NCI-H2171 treated with DMSO at 0.1 percent for 48 hours (cell line): ENCODE measurements at regions not wholly inside any gene's neighbourhood (a gene's known extent, or its start where the extent isn't known, plus 50 kb on each side); places are given as distances from the start of the nearest gene placed in this dataset.
"Not testable (repeated sequence)": the region's sequence is repeated elsewhere in the genome, so short reads cannot be mapped to it uniquely, and the experiment has no call there.

Source experiments
- DNase-seq: peaks from one replicate; lab custom pipeline; 2025; lab: John Stamatoyannopoulos, UW

- DNase-seq = peak; percentile 46
These were observed 452.3 kb upstream of the ID2 start for GRCh38 chr2:8229546-8229986.

- no peak for DNase-seq
These were observed 451.4 kb upstream of the ID2 start for GRCh38 chr2:8230466-8230865.

DNA sequence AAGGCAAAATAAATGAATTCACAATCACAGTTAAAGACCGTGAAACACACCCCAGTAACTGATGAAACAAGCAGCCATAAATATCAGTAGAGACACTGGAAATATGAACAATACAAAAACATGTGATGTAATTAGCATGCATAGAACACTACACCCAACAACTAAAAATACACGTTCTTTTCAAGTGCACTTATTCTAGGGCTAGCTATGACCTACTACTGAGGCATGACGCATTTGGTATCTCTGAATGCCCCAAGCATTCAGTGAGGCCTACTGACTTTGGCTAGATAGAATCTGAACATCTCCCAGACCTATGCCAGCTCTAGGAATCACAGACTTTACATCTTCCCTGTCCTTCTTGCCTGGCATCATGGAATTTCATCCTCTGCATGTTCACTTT is 450.0 kb upstream of the ID2 start:
- DNase-seq = no peak

DNA sequence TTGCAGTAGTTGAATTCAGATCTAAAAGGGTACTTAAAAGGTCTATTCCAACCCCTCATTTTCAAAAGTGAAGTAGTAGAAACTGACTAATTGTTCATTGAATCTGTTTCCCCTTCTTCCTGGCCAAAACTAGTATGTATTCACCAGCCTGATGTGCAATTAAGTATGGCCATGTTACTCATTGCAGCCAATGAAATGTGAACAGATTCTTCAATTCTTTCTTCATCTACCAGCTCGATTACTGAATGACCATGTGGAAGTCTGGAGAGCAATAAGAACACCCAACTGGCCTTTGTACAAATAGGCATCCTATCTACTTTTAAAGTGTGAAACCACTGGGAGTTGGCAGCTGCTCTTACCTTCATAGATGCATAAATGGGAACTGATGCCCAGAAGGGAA is 449.0 kb upstream of the ID2 start:
- no peak for DNase-seq

DNA sequence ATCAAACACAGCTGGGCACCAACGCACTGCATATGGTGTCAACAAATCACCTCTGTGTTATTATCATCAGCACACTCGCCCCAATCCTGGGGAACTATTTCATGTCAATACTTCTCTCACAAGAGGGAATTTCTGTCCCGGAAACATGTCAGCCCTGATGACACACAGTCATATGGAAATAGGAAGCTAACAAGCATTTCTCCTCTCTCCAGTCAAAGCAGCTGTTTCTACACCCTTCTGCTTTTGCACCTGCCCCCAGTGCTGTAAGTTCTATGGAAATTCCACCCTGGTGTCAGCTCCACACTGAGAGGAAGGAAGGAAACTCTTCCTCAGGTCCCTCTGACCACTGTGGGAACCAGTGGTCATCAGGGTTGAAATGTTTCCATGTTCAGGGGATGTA is 447.6 kb upstream of the ID2 start:
- DNase-seq = no peak

DNA sequence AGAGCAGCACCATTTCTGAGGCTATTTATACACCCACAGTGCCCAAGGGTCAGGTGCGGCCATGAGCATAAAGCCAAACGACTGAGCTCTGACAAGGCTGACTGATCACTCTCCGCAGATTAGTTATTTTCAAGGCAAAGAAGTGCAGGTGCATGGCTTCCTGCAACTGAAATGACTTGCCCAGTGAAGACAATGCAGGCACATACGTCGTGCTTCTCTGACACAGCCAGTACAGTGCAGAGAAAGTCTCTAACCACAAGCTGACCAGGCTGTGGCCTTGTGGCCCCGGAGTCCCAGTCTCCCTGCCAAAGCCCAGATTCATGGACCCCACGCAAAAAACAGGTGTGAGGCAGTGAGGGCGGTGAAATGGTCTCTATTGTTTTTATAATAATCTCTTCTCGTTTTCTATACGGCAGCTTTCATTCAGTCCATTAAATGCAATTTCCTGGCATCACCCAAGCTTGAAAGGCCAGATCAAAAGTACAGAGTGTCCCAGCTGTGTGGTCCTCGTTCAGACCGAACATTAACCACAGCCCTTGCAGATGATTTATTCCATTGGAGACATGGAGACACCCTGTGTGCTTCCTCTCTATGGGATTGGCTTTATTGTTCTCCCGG is 447.0 kb upstream of the ID2 start:
- no peak for DNase-seq

DNA sequence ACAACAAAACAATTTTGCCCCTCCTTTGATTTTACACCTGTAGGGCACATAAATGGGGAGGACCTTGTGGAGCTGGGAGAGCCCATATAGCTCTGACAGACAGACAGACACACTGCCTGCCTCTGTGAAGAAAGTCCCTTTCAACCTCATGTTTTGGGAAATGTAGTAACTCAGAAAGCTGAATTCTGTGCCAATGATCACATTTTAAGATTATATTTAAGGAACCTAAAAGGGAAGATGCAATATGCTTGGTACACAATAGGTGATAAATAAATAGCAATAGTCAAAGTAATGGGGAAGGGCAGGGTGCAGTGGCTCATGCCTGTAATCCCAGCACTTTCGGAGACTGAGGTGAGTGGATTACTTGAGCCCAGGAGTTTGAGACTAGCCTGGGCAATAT is 446.4 kb upstream of the ID2 start:
- no peak for DNase-seq

- no peak for DNase-seq
These were observed 445.5 kb upstream of the ID2 start for GRCh38 chr2:8236391-8236790.

DNA sequence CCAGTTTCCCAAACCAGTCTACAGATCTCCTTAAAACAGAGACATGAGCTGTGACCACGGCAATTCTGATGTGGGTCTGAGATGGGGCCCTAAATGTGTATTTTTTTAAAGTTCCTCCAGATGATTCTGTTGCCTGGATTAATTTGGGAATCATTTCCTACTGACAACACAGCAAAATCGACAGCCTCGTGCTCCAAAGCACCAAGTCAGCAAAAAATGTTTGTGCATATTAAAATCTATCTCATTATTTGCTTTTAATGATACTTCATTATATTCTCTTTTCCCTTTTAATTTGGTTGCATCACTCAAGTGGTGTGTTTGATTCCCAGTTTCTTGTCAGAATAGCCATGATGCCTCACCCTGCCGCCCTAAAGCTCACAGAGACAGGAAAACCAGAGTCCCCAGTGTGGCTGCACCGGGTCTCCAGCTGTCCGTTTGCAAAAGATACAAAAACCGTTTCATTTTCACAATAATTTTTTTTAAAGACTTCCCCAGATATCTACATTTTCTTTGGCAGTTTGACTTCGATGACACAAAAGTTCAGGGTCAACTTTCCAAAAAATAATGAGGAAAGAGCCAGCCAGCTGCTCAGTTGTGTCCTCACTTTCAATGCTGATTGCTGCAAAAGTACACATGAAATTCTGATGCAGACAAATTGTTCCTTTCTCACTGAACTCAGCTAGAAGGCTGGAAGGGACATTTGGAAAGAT is 443.2 kb upstream of the ID2 start:
- no peak for DNase-seq

DNA sequence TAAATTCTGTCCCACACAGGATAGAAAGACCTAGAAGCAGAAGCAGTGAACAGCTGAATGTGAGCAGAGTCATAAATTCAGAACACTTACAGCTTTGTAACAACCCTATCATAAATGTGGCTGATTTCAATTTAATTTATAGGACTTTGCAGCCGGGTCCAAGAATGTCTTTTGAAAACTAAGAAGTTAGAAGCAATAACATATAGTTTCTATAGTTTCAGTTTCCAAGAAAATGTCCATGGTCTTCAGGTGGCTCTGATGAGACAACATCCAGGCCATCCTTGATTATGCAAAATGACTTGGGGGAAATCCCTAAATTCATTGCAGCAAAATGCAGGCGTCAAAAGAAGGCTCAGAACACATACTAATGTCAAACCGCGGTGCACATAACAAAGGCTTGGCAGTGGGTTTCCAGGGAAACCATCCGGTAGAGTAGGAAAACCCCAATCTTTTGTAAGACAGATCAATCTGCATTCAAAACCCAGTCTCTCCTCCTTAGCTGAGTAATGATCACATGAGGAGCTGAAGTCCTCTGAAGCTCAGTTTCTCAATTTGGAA is 442.2 kb upstream of the ID2 start:
- no peak for DNase-seq

- DNase-seq = no peak
These were observed 440.5 kb upstream of the ID2 start for GRCh38 chr2:8241317-8241716.

DNA sequence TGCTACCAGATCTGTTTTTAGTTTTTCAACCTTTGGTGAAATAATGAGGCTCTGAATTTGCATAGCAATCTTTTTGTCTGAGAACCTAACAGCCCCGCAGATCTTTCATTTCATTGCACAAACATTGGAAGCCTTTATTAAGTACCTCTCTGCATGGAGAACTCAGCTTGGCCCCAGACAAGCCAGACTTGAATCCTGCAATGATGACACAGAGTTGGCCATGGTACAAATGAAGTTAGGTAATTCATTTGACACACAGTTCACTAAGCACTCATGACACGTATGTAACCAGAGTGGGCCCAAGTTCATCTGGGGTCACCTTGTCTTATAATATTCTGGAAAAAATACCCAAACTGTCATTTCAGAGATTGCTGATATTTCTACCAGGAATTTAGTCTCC is 439.1 kb upstream of the ID2 start:
- DNase-seq = no peak

DNA sequence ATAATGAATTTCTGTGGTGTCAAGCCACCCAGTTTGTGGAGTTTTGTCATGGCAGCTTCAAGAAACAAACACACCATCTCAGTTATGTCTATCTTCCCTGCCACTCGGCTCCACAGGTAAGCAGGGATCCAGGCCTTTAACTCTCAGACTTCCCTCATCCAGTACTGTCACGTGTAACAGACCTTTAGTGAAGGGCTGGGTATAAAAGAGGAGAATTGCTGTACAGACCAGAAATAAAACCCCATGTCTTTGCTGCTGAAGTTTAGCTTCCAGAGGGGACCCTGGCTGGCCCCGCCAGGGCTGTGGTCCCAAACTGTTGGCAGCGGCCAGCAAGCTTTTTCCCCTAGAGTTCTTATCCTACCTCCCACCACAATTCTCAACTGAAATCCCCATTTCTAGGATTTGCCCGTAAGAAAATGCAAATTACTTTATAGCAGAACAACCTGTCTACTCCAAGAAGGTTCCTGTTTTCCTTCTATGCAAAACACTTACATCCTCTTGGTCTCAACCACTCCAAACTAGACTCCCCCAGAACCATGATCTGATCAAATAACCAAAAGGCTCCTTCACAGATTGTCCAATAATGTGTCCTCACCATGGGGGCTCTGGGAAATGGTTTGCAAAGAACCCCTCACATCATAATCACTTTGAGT is 438.0 kb upstream of the ID2 start:
- no peak for DNase-seq

DNA sequence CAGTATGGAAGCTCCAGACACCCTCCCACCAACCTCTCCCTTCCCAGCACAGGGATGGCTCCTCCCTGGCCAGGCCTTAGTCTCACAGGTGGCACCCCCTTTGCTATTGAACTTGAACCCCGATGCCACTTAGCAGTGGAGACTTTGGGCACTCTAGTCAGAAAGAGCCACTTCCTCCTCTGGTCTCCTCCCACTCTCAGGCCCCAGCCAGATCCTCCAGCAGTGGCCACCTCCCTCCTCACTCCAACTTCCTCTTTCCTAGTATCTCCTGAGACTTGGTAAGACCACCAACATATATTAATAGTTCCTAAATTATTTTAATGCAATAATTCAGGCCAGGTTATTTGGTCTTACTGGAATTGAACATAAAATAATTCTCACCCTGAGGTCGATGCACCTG is 437.2 kb upstream of the ID2 start:
- DNase-seq = no peak

DNA sequence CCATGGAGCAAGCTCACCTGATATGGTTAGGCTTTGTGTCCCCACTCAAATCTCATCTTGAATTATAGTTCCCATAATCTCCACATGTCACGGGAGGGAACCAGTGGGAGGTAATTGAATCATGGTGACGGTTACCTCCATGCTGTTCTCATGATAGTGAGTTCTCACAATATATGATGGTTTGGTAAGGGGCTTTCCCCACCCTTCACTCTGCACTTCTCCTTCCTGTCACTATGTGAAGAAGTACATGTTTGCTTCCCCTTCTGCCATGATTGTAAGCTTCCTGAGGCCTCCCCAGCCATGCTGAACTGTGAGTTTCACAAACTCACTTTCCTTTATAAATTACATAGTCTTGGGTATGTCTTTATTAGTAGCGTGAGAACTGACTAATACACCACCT is 435.7 kb upstream of the ID2 start:
- no peak for DNase-seq

DNA sequence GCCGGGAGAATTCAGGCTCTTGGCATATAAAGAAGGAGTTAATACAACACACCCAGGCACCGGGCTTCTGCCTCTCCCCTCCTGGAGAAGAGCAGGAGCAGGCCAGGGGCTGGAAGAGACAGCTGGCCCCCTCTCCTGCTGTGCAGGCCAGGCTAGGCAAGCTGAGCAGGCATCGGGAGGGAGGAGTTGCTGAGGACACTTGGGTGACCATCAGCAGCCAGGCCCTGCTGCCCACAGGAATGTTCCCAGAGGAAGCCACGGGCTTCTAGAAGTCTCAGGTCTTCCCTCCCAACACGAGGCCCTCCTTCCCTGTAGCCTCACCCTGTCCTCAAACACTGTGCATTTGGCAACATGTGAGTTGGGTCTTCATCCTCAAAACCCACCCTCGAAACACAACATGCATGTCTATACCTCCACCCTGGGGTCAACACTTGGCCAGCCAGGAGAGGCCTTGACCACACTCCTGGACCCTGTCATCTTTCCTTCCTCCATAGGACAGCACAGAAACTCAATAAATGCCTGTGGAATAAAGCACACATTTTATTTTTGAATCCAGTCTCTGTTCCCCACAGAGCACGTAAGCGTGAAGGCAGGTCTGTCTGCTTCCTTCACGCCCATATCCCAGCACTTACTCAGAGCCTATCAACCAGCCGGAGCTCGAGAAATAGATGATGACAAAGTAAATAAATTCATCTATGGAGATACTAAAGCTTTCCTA is 433.8 kb upstream of the ID2 start:
- DNase-seq = no peak

DNA sequence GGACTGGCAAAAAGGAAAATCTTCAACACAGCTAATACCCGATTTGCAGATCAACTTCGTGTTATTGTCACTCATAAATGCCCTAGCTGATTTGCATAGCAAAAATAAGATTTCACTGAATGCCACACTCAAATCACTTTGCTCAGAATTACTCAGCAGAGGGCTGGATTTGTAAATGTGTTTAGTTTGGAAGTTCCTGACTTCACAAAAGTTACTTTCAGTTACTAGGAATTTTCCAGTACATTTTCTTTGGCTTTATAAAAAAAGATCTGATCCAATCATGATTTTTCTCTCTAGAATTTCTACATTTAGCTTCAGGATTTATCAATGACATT is 433.3 kb upstream of the ID2 start:
- no peak for DNase-seq

DNA sequence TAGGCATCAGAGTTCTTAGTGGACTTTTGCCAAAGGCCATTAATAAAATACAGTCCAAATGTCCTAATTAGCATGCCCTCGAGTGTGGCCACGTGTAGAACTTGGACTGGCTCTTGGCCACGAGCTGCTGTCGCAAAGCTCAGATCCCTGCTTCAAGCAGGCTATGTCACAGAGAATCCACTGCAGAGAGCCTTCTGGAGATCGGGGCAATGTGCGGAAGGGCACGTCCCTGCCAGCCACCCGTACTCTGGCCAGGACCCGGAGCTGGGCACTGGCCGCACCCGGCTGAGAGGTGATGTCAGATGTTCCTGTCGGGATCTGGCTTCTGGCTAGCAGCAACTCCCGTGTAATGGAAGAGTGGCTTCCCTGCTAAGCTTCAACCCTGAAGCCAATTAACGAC is 432.7 kb upstream of the ID2 start:
- no peak for DNase-seq

GRCh38 chr2:8249769-8250168 is 432.1 kb upstream of the ID2 start:
- DNase-seq = no peak

- not testable (repeated sequence) for DNase-seq
These were observed 431.6 kb upstream of the ID2 start for GRCh38 chr2:8250290-8250689.

GRCh38 chr2:8251291-8251690 is 430.6 kb upstream of the ID2 start:
- no peak for DNase-seq

DNA sequence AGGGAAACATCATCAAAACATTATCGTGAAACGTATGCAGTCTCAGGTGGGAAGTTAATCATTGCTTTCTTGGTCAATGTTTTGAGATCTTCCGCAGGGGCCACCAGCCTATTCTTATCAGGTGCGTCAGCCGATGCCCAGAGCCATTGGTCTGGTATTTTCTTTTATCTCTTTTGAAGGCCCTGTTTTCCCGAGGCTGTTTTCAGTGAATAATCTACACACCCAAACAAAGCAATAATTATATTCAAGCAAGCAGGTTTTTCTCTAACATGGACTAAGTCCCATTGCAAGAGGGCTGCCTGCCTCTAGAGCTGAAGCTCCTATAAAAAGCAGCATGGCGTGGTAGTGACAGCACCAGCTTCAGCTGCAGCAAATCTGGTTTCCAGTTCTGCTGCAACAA is 430.0 kb upstream of the ID2 start:
- no peak for DNase-seq
